Upper lobe of left lung (tissue), 6 donors: ENCODE measurements at regions not wholly inside any gene's neighbourhood (a gene's known extent, or its start where the extent isn't known, plus 50 kb on each side); places are given as distances from the start of the nearest gene placed in this dataset.

ENCODE experiments used
- ATAC-seq, 2 donors: fragments of 200-7000 bp; cut with Tn5 transposase; one replicate each; pipeline ENCODE4 v1.9.1; 2022; ENCODE audit warnings: mild to moderate bottlenecking in 2 of 2, moderate library complexity in 2 of 2; ENCODE audit not compliant: low FRiP score in 2 of 2
- DNase-seq, 2 donors: peaks; one replicate each; pipeline ENCODE4 v3.0.0-alpha.2; 2019 to 2020
- H3K27ac ChIP-seq, 4 donors: fragments of 200-600 bp; sonication (generic); one replicate each; pipeline ENCODE4 v1.5.1; 2016 to 2019
- H3K27me3 ChIP-seq, 4 donors: fragments of 200-600 bp; sonication (generic); one replicate each; pipeline ENCODE4 v1.5.1; 2017 to 2019
- H3K36me3 ChIP-seq, 4 donors: fragments of 200-600 bp; sonication (generic); one replicate each; pipeline ENCODE4 v1.5.1; 2016 to 2019
- H3K4me1 ChIP-seq, 4 donors: fragments of 200-600 bp; sonication (generic); one replicate each; pipeline ENCODE4 v1.5.1; 2018 to 2019
- H3K4me3 ChIP-seq, 4 donors: fragments of 200-600 bp; sonication (generic); one replicate each; pipeline ENCODE4 v1.5.1; 2017 to 2019; ENCODE audit warnings: mild to moderate bottlenecking in 2 of 4, moderate library complexity in 1 of 4
- H3K9me3 ChIP-seq, 4 donors: fragments of 200-600 bp; sonication (generic); one replicate each; pipeline ENCODE4 v1.5.1; 2018 to 2019
- CTCF ChIP-seq, 6 experiments: fragments of 450-650 bp in 4 of 6; fragments of 200-600 bp in 2 of 6; sonication (generic) in 2 of 6; IDR thresholded peaks; one replicate each; pipeline ENCODE4 v1.5.1; 2016 to 2019; ENCODE audit warnings: antibody characterized with exemption in 6 of 6
- EP300 ChIP-seq, 4 donors: sonication (generic); formaldehyde crosslinking; IDR thresholded peaks; one replicate each; pipeline ENCODE4 v1.5.1; 2017; ENCODE audit warnings: antibody characterized with exemption in 4 of 4, control low read depth in 2 of 4
- POLR2A ChIP-seq, 4 donors: fragments of 450-650 bp; IDR thresholded peaks; one replicate each; pipeline ENCODE4 v1.5.1; 2016 to 2017; ENCODE audit warnings: antibody characterized with exemption in 4 of 4, mild to moderate bottlenecking in 2 of 4
- POLR2AphosphoS5 ChIP-seq, 2 donors: sonication (generic); formaldehyde crosslinking; IDR thresholded peaks; one replicate each; pipeline ENCODE4 v1.5.1; 2017; ENCODE audit warnings: antibody characterized with exemption in 2 of 2
- WGBS, 2 donors: methylation state at CpG; one replicate each; pipeline ENCODE4 v1.1.5; 2017 to 2018; 5-methylcytosine and 5-hydroxymethylcytosine counted together
- donor health status: DM: no; HTN: no; CAD: no; lungs with moderate emphysema.
- donor health status: DM: no; HTN: yes; CAD: no; lungs with severe emphysema.

GRCh38 chr20:58162986-58163385 lies 65.5 kb downstream of the ANKRD60 start:
- ATAC-seq (peak in 1 of 2 donors; percentile 20), DNase-seq (no peak)
- no peaks in the 10 kb centered on the region for H3K27me3 ChIP-seq
- no peaks in the 10 kb centered on the region for H3K4me1 ChIP-seq
- WGBS, 2 donors, result 71% methylated on average over 3 of the region's 3 CpGs
- no peaks in the 10 kb centered on the region for H3K9me3 ChIP-seq
- H3K36me3 ChIP-seq, result no peaks in the 10 kb centered on the region
- H3K27ac ChIP-seq, result peak overlapping the region in 1 of 4 donors; percentile 43
- no peak overlapping the region for H3K4me3 ChIP-seq
- TF ChIP-seq POLR2AphosphoS5 (IDR thresholded peaks at IDR 0.05) (no peak), POLR2A (IDR thresholded peaks at IDR 0.05) (no peak), CTCF (IDR thresholded peaks at IDR 0.05) (no peak)

DNA sequence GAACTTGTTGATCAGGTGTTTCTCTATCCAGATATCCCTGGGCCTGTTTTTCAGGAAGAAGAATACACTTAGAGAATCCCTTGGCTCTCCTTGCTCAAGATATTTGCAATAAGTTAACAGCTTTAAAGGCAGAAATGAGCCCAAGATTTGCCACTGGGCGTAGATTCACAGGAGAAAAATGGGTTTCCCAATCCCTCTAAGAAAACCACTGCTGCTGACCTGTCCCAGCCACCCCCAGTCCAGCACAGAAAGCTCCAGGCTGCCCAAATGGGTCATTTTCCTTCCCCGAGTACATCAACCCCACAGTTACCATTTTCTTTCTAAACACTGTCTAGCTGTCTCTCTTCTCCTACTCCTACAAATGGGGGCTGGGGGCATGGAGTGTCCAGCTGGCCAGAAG lies 67.3 kb downstream of the ANKRD60 start:
- TF ChIP-seq POLR2A (IDR thresholded peaks at IDR 0.05) (no peak), POLR2AphosphoS5 (IDR thresholded peaks at IDR 0.05) (no peak), CTCF (IDR thresholded peaks at IDR 0.05) (no peak), EP300 (IDR thresholded peaks at IDR 0.05) (no peak)

GRCh38 chr20:58160451-58161061 lies 67.9 kb downstream of the ANKRD60 start:
- Histone ChIP-seq H3K27me3 (no peaks in the 10 kb centered on the region), H3K36me3 (no peaks in the 10 kb centered on the region), H3K4me1 (no peaks in the 10 kb centered on the region), H3K4me3 (no peak overlapping the region), H3K27ac (no peak overlapping the region), H3K9me3 (no peaks in the 10 kb centered on the region)
- DNase-seq, result no peak
- 77 to 82% methylated on average over 13 to 17 of the region's 17 CpGs for WGBS, 2 donors
- TF ChIP-seq CTCF (IDR thresholded peaks at IDR 0.05) (no peak), POLR2AphosphoS5 (IDR thresholded peaks at IDR 0.05) (no peak), POLR2A (IDR thresholded peaks at IDR 0.05) (no peak), EP300 (IDR thresholded peaks at IDR 0.05) (no peak)
- ATAC-seq, result peak in 1 of 2 donors; percentile 90

More for the DNA sequence above, 67.3 kb downstream of the ANKRD60 start:
- Histone ChIP-seq H3K27ac (peak overlapping the region in 2 of 4 donors; percentile 32 to 33), H3K9me3 (no peaks in the 10 kb centered on the region), H3K36me3 (no peaks in the 10 kb centered on the region), H3K4me3 (no peak overlapping the region), H3K27me3 (no peaks in the 10 kb centered on the region), H3K4me1 (no peaks in the 10 kb centered on the region)
- WGBS, 2 donors, result 75 to 88% methylated on average over 2 of the region's 2 CpGs
- ATAC-seq (peak in 1 of 2 donors; percentile 52), DNase-seq (no peak)

DNA sequence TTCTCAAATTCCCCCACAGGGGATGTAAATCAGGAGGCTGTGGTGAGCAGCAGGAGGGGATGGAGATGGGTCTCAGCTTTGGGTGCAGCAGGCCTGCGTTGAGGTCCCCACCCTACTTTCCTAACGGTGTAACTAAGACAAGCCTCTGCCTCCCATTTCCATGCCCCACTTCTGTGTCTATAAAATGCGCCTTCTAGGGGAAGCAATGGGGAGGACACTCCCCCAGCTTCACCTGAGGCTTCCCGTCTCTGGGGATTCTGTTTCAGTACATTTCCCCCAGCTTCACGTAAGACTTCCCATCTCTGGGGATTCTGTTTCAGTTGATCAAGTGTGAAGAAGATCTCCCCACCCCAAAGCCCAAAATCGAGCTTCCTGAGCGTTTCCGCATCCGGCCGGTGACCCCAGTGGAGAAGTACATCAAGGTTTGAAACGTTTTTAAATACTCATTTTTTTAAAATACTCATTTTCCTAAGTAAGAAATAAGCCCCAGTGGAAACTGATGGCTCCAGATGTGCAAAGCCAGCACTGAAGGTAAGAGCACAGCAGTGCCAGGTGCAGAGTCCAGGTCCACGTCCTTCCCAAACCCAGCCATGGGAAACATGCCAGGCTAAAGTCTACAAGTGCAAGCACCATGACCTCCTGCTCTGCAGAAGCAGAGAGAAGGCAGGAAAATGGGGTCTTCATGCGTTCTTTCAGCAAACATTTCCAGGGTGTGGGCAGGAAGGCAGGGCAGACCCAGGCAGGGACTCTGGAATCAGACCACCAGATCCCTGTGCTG lies 73.1 kb downstream of the ANKRD60 start:
- Histone ChIP-seq H3K27me3 (no peaks in the 10 kb centered on the region), H3K27ac (no peak overlapping the region), H3K4me3 (no peak overlapping the region), H3K4me1 (no peaks in the 10 kb centered on the region), H3K36me3 (no peaks in the 10 kb centered on the region), H3K9me3 (no peaks in the 10 kb centered on the region)
- ATAC-seq (no peak), DNase-seq (no peak)
- no peak for TF ChIP-seq POLR2A (IDR thresholded peaks at IDR 0.05)
- no peak for TF ChIP-seq EP300 (IDR thresholded peaks at IDR 0.05)
- TF ChIP-seq CTCF (IDR thresholded peaks at IDR 0.05), result no peak
- no peak for TF ChIP-seq POLR2AphosphoS5 (IDR thresholded peaks at IDR 0.05)
- WGBS, 2 donors, result 74 to 76% methylated on average over 13 of the region's 13 CpGs
